ENCODE measurements at regions not wholly inside any gene's neighbourhood (a gene's known extent, or its start where the extent isn't known, plus 50 kb on each side); places are given as distances from the start of the nearest gene placed in this dataset.

DNA sequence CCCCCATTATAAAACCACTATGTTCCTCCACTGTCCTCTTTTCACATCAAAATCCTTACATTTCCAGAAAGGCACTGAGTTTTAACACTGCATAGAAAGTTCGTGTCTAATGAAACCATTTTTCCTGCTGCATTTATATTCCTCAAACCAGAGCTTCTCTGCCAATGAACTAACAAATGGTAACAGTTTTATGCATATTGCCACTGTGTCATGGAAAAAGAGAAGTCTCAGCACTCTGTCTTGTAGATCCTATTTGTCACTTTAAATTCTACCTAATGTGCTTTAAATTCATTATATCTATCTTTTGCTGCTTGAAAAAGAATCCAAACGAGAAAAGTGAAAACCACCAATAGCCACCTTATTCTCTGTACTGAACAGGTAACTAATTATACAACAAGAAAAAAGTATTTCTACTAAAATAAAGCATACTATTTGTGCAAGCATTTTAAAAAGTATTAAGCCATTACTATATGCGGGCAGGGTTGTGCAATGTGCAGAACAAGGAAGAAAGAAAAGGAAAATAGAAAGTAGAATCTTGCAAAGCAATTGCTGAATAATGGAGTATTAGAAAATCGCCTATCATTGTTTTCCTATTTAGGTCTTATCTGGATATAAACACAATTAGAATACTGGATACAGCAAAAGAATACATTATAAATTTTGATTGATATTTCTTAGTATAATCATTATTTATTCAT lies 328.9 kb downstream of the ZEB2 start:
- Histone ChIP-seq H3K27ac (no peak overlapping the region), H3K4me1 (no peaks in the 10 kb centered on the region), H3K4me3 (no peak overlapping the region), H3K9me3 (no peaks in the 10 kb centered on the region), H3K27me3 (no peaks in the 10 kb centered on the region), H3K36me3 (no peaks in the 10 kb centered on the region)
- DNase-seq, result no peak
- TF ChIP-seq POLR2A (IDR thresholded peaks at IDR 0.05), result no peak
- TF ChIP-seq, protein P1, sequence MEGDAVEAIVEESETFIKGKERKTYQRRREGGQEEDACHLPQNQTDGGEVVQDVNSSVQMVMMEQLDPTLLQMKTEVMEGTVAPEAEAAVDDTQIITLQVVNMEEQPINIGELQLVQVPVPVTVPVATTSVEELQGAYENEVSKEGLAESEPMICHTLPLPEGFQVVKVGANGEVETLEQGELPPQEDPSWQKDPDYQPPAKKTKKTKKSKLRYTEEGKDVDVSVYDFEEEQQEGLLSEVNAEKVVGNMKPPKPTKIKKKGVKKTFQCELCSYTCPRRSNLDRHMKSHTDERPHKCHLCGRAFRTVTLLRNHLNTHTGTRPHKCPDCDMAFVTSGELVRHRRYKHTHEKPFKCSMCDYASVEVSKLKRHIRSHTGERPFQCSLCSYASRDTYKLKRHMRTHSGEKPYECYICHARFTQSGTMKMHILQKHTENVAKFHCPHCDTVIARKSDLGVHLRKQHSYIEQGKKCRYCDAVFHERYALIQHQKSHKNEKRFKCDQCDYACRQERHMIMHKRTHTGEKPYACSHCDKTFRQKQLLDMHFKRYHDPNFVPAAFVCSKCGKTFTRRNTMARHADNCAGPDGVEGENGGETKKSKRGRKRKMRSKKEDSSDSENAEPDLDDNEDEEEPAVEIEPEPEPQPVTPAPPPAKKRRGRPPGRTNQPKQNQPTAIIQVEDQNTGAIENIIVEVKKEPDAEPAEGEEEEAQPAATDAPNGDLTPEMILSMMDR (IDR thresholded peaks at IDR 0.05), result no peak

- no peaks in the 10 kb centered on the region for H3K9me3 ChIP-seq
- no peak overlapping the region for H3K4me3 ChIP-seq
- H3K27ac ChIP-seq, result no peak overlapping the region
- H3K27me3 ChIP-seq, result no peaks in the 10 kb centered on the region
- H3K36me3 ChIP-seq, result no peaks in the 10 kb centered on the region
- H3K4me1 ChIP-seq, result no peaks in the 10 kb centered on the region
- no peak for TF ChIP-seq POLR2A (IDR thresholded peaks at IDR 0.05)
- TF ChIP-seq, protein P1 (IDR thresholded peaks at IDR 0.05), result no peak
- peak in 2 of 3 donors; percentile 75 to 76 for DNase-seq
These were observed 336.2 kb downstream of the ZEB2 start for GRCh38 chr2:144183727-144184126.

DNA sequence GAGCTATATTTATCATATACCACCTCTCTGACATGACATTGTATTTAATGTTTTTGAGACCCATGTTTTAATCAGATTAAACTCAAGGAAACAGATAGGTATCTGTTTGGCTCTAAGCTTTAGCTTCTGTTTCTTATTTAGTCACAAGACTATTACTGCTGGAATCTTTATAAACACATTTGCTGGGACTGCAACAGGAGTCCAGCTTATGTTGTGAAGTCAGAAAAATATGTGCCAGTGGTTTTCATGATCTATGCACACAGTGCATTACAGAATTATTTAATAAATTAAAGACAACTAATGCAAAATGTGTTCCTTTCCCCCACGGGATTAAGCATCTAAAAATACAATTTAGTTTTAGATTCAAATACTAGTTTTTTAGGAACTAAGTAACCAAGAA lies 338.9 kb downstream of the ZEB2 start:
- TF ChIP-seq, protein P1 (IDR thresholded peaks at IDR 0.05), result no peak
- no peak for TF ChIP-seq POLR2A (IDR thresholded peaks at IDR 0.05)
- H3K9me3 ChIP-seq, result no peaks in the 10 kb centered on the region
- no peak overlapping the region for H3K4me3 ChIP-seq
- H3K4me1 ChIP-seq, result no peaks in the 10 kb centered on the region
- no peaks in the 10 kb centered on the region for H3K36me3 ChIP-seq
- no peak for DNase-seq
- no peaks in the 10 kb centered on the region for H3K27me3 ChIP-seq
- H3K27ac ChIP-seq, result no peak overlapping the region

DNA sequence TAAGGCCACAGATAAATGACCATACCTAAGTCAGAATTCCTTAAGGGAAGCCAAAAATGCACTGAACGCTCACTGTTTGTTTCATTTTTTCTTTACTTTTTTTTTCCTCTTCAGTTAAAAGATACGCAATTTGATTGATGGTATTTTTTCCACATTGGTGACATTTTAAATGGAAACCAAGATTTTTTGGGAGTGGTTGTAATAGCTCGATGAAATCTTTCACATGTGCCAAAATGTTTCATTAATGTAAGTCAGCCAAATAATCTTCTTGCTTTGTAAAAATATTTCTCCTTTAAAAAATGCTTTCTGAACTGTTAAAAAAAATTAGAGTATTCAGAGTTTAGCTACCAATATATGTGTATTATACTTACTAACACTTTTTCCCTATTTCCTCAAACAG lies 339.8 kb downstream of the ZEB2 start:
- DNase-seq, result no peak
- no peaks in the 10 kb centered on the region for H3K36me3 ChIP-seq
- H3K27ac ChIP-seq, result no peak overlapping the region

GRCh38 chr2:144170179-144170578 lies 349.7 kb downstream of the ZEB2 start:
- Histone ChIP-seq H3K4me3 (no peak overlapping the region), H3K36me3 (no peaks in the 10 kb centered on the region), H3K27ac (no peak overlapping the region), H3K27me3 (no peaks in the 10 kb centered on the region), H3K4me1 (no peaks in the 10 kb centered on the region), H3K9me3 (no peaks in the 10 kb centered on the region)
- DNase-seq, result no peak
- TF ChIP-seq, protein P1 (IDR thresholded peaks at IDR 0.05), result no peak
- no peak for TF ChIP-seq POLR2A (IDR thresholded peaks at IDR 0.05)

More for the DNA sequence above, 339.8 kb downstream of the ZEB2 start:
- Histone ChIP-seq H3K9me3 (no peaks in the 10 kb centered on the region), H3K27me3 (no peaks in the 10 kb centered on the region), H3K4me3 (no peak overlapping the region), H3K4me1 (no peaks in the 10 kb centered on the region)
- no peak for TF ChIP-seq POLR2A (IDR thresholded peaks at IDR 0.05)
- TF ChIP-seq, protein P1 (IDR thresholded peaks at IDR 0.05), result no peak

Data from Peyer's patch (tissue), 4 donors.